Peyer's patch (tissue), 4 donors: ENCODE measurements at regions not wholly inside any gene's neighbourhood (a gene's known extent, or its start where the extent isn't known, plus 50 kb on each side); places are given as distances from the start of the nearest gene placed in this dataset.

Experiments used
- DNase-seq, 3 donors: peaks; one replicate each; pipeline ENCODE4 v3.0.0-alpha.2; 2017 to 2019
- H3K27ac ChIP-seq, 4 donors: fragments of 200-600 bp; sonication (generic); one replicate each; pipeline ENCODE4 v1.5.1; 2016 to 2019
- H3K27me3 ChIP-seq, 2 donors: fragments of 200-600 bp; sonication (generic); one replicate each; pipeline ENCODE4 v1.5.1; 2019
- H3K36me3 ChIP-seq, 3 donors: fragments of 200-600 bp; sonication (generic); one replicate each; pipeline ENCODE4 v1.5.1; 2016 to 2019
- H3K4me1 ChIP-seq, 4 donors: fragments of 200-600 bp; sonication (generic); one replicate each; pipeline ENCODE4 v1.5.1; 2016 to 2019
- H3K4me3 ChIP-seq, 4 donors: fragments of 200-600 bp; sonication (generic); 1 replicate in 3 of 4; 2 replicates in 1 of 4; pipeline ENCODE4 v1.5.1; 2016 to 2019; ENCODE audit warnings: mild to moderate bottlenecking in 1 of 4
- H3K9me3 ChIP-seq, 4 donors: fragments of 200-600 bp; sonication (generic); one replicate each; pipeline ENCODE4 v1.5.1; 2016 to 2019; ENCODE audit warnings: mild to moderate bottlenecking in 1 of 4
- CTCF ChIP-seq, 6 experiments: fragments of 450-650 bp in 4 of 6; fragments of 200-600 bp in 2 of 6; sonication (generic) in 1 of 6; IDR thresholded peaks; one replicate each; pipeline ENCODE4 v1.5.1; 2017 to 2019; ENCODE audit warnings: antibody characterized with exemption in 6 of 6, mild to moderate bottlenecking in 3 of 6, moderate library complexity in 1 of 6
- POLR2A ChIP-seq, 2 donors: fragments of 450-650 bp; IDR thresholded peaks; one replicate each; pipeline ENCODE4 v1.5.1; 2017; ENCODE audit warnings: antibody characterized with exemption in 2 of 2, mild to moderate bottlenecking in 2 of 2, moderate library complexity in 2 of 2

DNA sequence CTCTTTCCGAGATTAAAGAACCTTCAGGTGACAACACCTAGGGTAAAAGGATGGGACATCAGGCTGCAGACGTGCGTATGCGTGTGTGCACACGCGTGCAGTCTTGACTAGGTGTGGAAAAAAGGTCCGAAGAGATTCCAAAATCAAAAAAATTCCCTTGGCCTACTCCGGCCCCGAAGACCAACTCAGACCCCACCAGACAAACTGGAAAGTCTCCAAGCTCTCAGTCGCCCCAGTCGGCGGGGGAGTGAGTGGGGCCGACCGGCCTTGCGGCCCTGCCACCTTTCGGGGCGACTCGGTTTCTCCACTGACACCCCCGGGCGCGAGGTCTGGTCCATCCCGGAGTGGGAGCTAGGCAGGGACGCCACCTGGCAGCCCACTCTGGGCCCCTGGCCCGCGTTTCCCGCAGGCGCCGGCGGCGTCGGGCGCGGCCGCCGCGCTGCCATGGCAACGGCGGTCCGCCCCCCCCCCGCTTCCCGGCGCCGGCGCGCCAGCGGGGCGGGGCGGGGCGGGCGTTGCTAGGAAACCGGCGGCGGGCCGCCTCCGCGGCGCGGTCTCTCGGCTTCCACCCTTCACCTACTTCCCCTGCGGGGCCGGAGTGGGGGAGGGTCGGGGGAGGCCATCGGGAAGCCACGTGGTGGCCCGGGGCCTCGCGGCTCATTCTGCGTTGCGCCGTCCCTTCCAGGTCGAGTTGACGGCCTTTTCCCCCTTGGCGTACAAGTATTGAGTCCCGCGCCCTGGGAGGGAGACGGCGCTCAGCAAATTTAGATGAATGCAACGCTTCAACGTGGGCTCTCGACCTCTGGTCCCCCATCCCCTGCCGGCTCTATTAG lies 253.1 kb downstream of the EFCAB11 start:
- Histone ChIP-seq H3K4me3 (peak overlapping the region; percentile 52 to 76 (median 60)), H3K9me3 (no peaks in the 10 kb centered on the region), H3K27ac (peak overlapping the region; percentile 58 to 75 (median 74)), H3K27me3 (no peaks in the 10 kb centered on the region), H3K4me1 (peaks cover 4 to 18% (median 6%) of the 10 kb centered on the region in 4 donors), H3K36me3 (no peaks in the 10 kb centered on the region)
- peak; percentile 83 to 94 (median 91) for DNase-seq
- TF ChIP-seq POLR2A (IDR thresholded peaks at IDR 0.05) (no peak), CTCF (IDR thresholded peaks at IDR 0.05) (no peak)

DNA sequence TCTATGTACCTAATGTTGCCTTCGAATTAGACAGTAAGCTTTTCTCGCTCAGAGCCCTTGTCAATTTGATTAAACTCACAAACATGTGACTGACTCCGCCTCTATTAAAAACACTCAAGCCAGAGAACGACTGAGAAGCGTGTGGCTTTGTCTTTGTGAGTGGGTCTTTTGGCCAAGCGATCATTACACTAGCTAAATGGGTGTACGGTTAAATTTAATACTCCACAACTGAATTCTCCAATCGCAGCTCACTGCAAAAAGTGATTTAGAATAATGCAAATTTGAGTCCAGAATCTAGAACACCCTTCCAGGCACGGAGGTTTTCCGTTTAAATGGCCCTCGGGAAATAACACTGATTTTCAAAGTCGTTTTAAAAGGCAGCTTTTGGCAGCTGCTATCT lies 253.7 kb downstream of the EFCAB11 start:
- H3K36me3 ChIP-seq = no peaks in the 10 kb centered on the region
- no peaks in the 10 kb centered on the region for H3K9me3 ChIP-seq
- DNase-seq = no peak
- peaks cover 4 to 18% (median 6%) of the 10 kb centered on the region in 4 donors for H3K4me1 ChIP-seq
- peak overlapping the region; percentile 52 to 76 (median 60) for H3K4me3 ChIP-seq
- H3K27ac ChIP-seq = no peak overlapping the region
- H3K27me3 ChIP-seq = no peaks in the 10 kb centered on the region
- TF ChIP-seq POLR2A (IDR thresholded peaks at IDR 0.05) (no peak), CTCF (IDR thresholded peaks at IDR 0.05) (no peak)

- Histone ChIP-seq H3K36me3 (no peaks in the 10 kb centered on the region), H3K4me3 (no peak overlapping the region), H3K27me3 (no peaks in the 10 kb centered on the region), H3K9me3 (no peaks in the 10 kb centered on the region), H3K27ac (no peak overlapping the region), H3K4me1 (peaks cover 4 to 18% (median 6%) of the 10 kb centered on the region in 4 donors)
- DNase-seq = no peak
- TF ChIP-seq POLR2A (IDR thresholded peaks at IDR 0.05) (no peak), CTCF (IDR thresholded peaks at IDR 0.05) (no peak)
These were observed 255.5 kb downstream of the EFCAB11 start for GRCh38 chr14:89699071-89699470.

DNA sequence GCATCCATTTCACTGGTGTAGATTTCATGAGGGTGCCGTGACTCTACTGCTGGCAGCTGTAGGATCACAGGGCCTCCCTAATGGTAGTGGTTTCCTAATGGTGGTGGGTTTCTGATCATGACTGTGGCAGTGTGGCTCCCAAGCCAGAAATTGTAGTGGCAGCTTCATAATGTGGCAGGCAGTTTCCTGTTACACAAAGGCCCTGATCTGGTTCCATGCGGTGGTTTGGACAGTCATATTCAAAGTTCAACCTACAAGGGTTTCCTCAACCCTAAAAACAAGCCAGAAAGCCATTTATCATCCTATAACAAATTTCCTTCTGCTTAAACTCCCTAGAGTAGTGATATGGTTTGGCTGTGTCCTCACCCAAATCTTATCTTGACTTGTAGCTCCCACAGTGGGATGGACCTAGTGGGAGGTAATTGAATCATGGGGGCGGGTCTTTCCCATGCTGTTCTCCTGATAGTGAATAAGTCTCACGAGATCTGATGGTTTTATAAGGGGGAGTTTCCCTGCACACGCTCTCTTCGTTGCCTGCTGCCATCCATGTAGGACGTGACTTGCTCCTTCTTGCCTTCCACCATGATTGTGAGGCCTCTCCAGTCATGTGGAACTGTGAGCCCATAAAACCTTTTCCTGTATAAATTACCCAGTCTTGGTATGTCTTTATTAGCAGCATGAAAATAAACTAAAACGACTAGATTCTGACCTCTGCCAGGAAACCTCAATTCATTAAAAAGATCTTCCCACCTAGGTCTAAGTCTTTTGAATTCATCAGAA lies 257.1 kb downstream of the EFCAB11 start:
- DNase-seq = no peak
- no peaks in the 10 kb centered on the region for H3K9me3 ChIP-seq
- peaks cover 4 to 12% (median 6%) of the 10 kb centered on the region in 4 donors for H3K4me1 ChIP-seq
- H3K27me3 ChIP-seq = no peaks in the 10 kb centered on the region
- TF ChIP-seq CTCF (IDR thresholded peaks at IDR 0.05) (no peak), POLR2A (IDR thresholded peaks at IDR 0.05) (no peak)
- H3K27ac ChIP-seq = no peak overlapping the region
- H3K36me3 ChIP-seq = no peaks in the 10 kb centered on the region
- H3K4me3 ChIP-seq = no peak overlapping the region

- no peaks in the 10 kb centered on the region for H3K36me3 ChIP-seq
- no peaks in the 10 kb centered on the region for H3K9me3 ChIP-seq
- TF ChIP-seq POLR2A (IDR thresholded peaks at IDR 0.05) (no peak), CTCF (IDR thresholded peaks at IDR 0.05) (no peak)
- no peak for DNase-seq
- H3K27ac ChIP-seq = no peak overlapping the region
- H3K27me3 ChIP-seq = no peaks in the 10 kb centered on the region
- H3K4me3 ChIP-seq = no peak overlapping the region
- H3K4me1 ChIP-seq = peaks cover 0 to 2% (median under 1%) of the 10 kb centered on the region in 4 donors
These were observed 258.7 kb downstream of the EFCAB11 start for GRCh38 chr14:89695846-89696245.
